ENCODE measurements at regions not wholly inside any gene's neighbourhood (a gene's known extent, or its start where the extent isn't known, plus 50 kb on each side); places are given as distances from the start of the nearest gene placed in this dataset.

DNA sequence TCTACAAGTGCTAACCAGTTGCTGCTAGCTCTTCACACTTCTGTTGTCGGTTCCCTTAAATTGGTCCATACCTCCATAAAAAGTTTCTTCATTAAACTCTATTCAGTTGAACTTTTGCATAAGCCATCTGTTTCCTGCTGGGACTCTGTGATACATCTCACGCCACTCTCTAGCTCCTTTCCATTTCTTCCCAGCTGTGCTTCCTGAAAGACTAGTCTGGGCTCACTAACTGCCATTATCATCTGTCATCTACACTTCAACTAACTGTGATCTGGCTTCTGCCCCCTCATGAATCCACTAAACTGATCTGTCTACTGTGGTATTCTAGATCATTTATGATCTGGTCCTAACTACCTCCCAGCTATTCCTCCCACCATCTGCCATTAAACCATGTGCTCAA lies 78.3 kb downstream of the ELAPOR2 start:
- intact Hi-C loops (cut with DNase I): no loop called here
- H3K4me1 ChIP-seq: peaks cover 0 to 5% (median 0%) of the 10 kb centered on the region in 12 donors
- no peak for TF ChIP-seq POLR2A (IDR thresholded peaks at IDR 0.05)
- TF ChIP-seq, protein P1, sequence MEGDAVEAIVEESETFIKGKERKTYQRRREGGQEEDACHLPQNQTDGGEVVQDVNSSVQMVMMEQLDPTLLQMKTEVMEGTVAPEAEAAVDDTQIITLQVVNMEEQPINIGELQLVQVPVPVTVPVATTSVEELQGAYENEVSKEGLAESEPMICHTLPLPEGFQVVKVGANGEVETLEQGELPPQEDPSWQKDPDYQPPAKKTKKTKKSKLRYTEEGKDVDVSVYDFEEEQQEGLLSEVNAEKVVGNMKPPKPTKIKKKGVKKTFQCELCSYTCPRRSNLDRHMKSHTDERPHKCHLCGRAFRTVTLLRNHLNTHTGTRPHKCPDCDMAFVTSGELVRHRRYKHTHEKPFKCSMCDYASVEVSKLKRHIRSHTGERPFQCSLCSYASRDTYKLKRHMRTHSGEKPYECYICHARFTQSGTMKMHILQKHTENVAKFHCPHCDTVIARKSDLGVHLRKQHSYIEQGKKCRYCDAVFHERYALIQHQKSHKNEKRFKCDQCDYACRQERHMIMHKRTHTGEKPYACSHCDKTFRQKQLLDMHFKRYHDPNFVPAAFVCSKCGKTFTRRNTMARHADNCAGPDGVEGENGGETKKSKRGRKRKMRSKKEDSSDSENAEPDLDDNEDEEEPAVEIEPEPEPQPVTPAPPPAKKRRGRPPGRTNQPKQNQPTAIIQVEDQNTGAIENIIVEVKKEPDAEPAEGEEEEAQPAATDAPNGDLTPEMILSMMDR (IDR thresholded peaks at IDR 0.05): no peak
- H3K36me3 ChIP-seq: no peaks in the 10 kb centered on the region
- DNase-seq (no peak), ATAC-seq (no peak)
- 53 to 77% (median 64%) methylated on average over 2 of the region's 2 CpGs for WGBS, 4 donors
- H3K4me3 ChIP-seq: no peak overlapping the region
- no peaks in the 10 kb centered on the region for H3K27me3 ChIP-seq
- no peak overlapping the region for H3K27ac ChIP-seq
- peaks cover 0 to 26% (median 0%) of the 10 kb centered on the region in 12 donors for H3K9me3 ChIP-seq

DNA sequence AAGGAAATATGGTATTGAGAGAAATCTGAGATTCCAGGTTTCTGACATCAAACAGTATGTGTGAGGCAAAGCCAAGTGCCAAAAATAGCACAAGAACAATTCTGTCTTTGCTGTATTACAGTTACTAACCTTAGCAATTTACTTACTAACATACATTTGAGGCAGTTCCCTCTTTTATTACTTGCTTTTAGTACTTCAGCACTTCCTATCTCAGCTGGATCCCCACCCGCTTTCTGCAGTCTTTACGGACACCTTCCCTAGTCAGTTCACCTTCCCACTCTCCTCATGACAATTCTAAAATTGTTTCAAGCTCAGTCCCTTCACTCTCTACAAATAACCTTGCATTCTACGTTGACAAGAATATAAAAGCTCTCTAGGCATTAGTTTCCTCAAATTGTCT lies 79.2 kb downstream of the ELAPOR2 start:
- H3K27ac ChIP-seq: no peak overlapping the region
- intact Hi-C loops (cut with DNase I): no loop called here
- WGBS, 4 donors: 59 to 69% (median 66%) methylated on average over 3 of the region's 3 CpGs
- ATAC-seq (no peak), DNase-seq (no peak)
- peaks cover 0 to 9% (median 0%) of the 10 kb centered on the region in 12 donors for H3K4me1 ChIP-seq
- no peaks in the 10 kb centered on the region for H3K27me3 ChIP-seq
- TF ChIP-seq POLR2A (IDR thresholded peaks at IDR 0.05): no peak
- TF ChIP-seq, protein P1 (IDR thresholded peaks at IDR 0.05): no peak
- H3K9me3 ChIP-seq: peaks cover 0 to 19% (median 0%) of the 10 kb centered on the region in 12 donors
- H3K4me3 ChIP-seq: no peak overlapping the region
- H3K36me3 ChIP-seq: no peaks in the 10 kb centered on the region

DNA sequence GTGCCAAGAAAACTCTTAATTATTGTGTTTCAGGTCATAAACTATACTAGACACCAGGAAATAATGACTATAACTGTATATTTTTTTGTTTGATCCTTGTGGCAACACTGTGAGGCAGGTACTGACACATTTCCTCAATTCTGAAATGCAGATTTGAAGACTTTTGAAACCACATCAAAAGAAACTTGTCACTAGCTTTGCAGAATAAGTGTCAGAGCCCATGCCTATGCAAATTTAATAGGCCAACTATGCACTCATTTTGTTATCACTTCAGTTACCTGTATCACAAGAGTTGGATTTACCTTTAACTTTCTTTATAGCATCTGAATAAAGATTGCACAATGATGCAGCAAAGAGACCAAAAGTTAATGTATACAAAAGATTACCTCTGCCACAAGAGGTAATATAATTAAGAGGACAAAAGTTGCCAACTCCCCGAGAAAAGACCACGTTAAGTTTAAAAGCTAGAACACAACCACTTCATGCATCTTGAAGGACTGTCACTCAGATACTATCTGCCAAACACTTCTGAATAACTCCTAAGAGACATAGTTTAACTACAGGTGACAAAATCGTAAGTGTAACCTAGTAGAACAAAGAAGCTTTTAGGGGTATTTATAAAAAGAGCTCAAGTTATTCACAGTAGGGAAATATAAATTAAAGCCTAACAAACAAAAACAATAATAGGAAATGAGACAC lies 80.5 kb downstream of the ELAPOR2 start:
- no peaks in the 10 kb centered on the region for H3K36me3 ChIP-seq
- H3K4me3 ChIP-seq: no peak overlapping the region
- no peak for DNase-seq
- peaks cover 0 to 9% (median 0%) of the 10 kb centered on the region in 12 donors for H3K4me1 ChIP-seq
- intact Hi-C loops (cut with DNase I): no loop called here
- H3K27me3 ChIP-seq: no peaks in the 10 kb centered on the region
- no peak overlapping the region for H3K27ac ChIP-seq
- peaks cover 0 to 6% (median 0%) of the 10 kb centered on the region in 12 donors for H3K9me3 ChIP-seq
- 57 to 84% (median 70%) methylated on average over 3 of the region's 3 CpGs for WGBS, 4 donors
- TF ChIP-seq POLR2A (IDR thresholded peaks at IDR 0.05): no peak
- TF ChIP-seq, protein P1 (IDR thresholded peaks at IDR 0.05): no peak
- ATAC-seq: no peak

DNA sequence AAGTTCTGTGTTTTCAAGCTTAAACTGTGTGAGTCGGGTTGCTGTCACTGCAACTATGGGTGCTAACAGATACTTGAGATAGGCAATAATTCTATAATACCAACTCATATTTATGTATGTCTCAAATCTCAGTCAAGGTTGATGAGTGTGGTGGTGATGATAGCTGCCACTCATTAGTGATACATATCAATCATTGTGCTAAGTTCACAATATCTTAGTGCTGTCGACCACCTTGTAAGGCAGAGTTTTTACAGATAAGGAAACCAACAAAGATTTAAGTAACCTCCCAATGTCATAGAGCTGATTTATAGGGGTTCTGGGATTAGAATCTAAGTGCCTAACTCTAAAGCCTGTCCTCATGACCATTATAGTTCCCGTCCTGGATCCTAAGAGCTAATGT lies 82.5 kb downstream of the ELAPOR2 start:
- intact Hi-C loops (cut with DNase I): no loop called here
- Histone ChIP-seq H3K4me1 (peaks cover 0 to 9% (median 0%) of the 10 kb centered on the region in 12 donors), H3K27ac (no peak overlapping the region), H3K9me3 (no peaks in the 10 kb centered on the region), H3K36me3 (no peaks in the 10 kb centered on the region), H3K4me3 (no peak overlapping the region), H3K27me3 (no peaks in the 10 kb centered on the region)
- no peak for TF ChIP-seq POLR2A (IDR thresholded peaks at IDR 0.05)
- no peak for DNase-seq
- ATAC-seq: no peak
- WGBS, 4 donors: 76 to 90% (median 82%) methylated on average over 3 of the region's 3 CpGs

DNA sequence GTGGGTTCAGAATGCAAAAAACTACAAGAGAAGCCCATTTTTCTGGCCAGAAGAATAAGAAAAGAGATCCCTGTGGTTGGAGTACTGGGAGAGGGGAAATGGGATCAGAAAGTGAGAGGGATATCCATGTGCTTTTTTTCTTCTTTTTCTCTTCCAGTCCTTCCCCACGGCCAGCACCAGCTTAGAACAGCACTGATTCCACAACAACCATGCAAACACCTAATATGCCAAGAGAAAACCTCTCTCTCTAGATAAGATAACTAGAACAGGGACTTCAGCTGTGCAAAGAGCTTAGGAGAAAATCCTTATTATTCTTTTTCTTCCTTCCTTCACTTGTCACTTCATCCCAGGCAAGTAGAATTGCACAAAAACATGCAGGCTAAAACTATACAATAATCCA lies 83.5 kb downstream of the ELAPOR2 start:
- DNase-seq (no peak), ATAC-seq (no peak)
- no peak for TF ChIP-seq POLR2A (IDR thresholded peaks at IDR 0.05)
- TF ChIP-seq, protein P1 (IDR thresholded peaks at IDR 0.05): no peak
- Histone ChIP-seq H3K4me3 (no peak overlapping the region), H3K27ac (no peak overlapping the region), H3K36me3 (no peaks in the 10 kb centered on the region), H3K4me1 (peaks cover 0 to 9% (median 0%) of the 10 kb centered on the region in 12 donors), H3K27me3 (no peaks in the 10 kb centered on the region), H3K9me3 (no peaks in the 10 kb centered on the region)
- intact Hi-C loops (cut with DNase I): no loop called here
- 38 to 54% (median 41%) methylated on average over 1 of the region's 1 CpG for WGBS, 4 donors

Measured in heart left ventricle (tissue), 16 donors.